Upper lobe of left lung (tissue), 6 donors: ENCODE measurements at regions not wholly inside any gene's neighbourhood (a gene's known extent, or its start where the extent isn't known, plus 50 kb on each side); places are given as distances from the start of the nearest gene placed in this dataset.
A peak's percentile ranks its signal among the peaks of the same experiment; 100 is the strongest.

ENCODE experiments used
- ATAC-seq, 2 donors: fragments of 200-7000 bp; cut with Tn5 transposase; one replicate each; pipeline ENCODE4 v1.9.1; 2022; ENCODE audit warnings: mild to moderate bottlenecking in 2 of 2, moderate library complexity in 2 of 2; ENCODE audit not compliant: low FRiP score in 2 of 2
- DNase-seq, 2 donors: peaks; one replicate each; pipeline ENCODE4 v3.0.0-alpha.2; 2019 to 2020
- H3K27ac ChIP-seq, 4 donors: fragments of 200-600 bp; sonication (generic); one replicate each; pipeline ENCODE4 v1.5.1; 2016 to 2019
- H3K27me3 ChIP-seq, 4 donors: fragments of 200-600 bp; sonication (generic); one replicate each; pipeline ENCODE4 v1.5.1; 2017 to 2019
- H3K36me3 ChIP-seq, 4 donors: fragments of 200-600 bp; sonication (generic); one replicate each; pipeline ENCODE4 v1.5.1; 2016 to 2019
- H3K4me1 ChIP-seq, 4 donors: fragments of 200-600 bp; sonication (generic); one replicate each; pipeline ENCODE4 v1.5.1; 2018 to 2019
- H3K4me3 ChIP-seq, 4 donors: fragments of 200-600 bp; sonication (generic); one replicate each; pipeline ENCODE4 v1.5.1; 2017 to 2019; ENCODE audit warnings: mild to moderate bottlenecking in 2 of 4, moderate library complexity in 1 of 4
- H3K9me3 ChIP-seq, 4 donors: fragments of 200-600 bp; sonication (generic); one replicate each; pipeline ENCODE4 v1.5.1; 2018 to 2019
- EP300 ChIP-seq, 4 donors: sonication (generic); formaldehyde crosslinking; IDR thresholded peaks; one replicate each; pipeline ENCODE4 v1.5.1; 2017; ENCODE audit warnings: antibody characterized with exemption in 4 of 4, control low read depth in 2 of 4
- POLR2A ChIP-seq, 4 donors: fragments of 450-650 bp; IDR thresholded peaks; one replicate each; pipeline ENCODE4 v1.5.1; 2016 to 2017; ENCODE audit warnings: antibody characterized with exemption in 4 of 4, mild to moderate bottlenecking in 2 of 4
- POLR2AphosphoS5 ChIP-seq, 2 donors: sonication (generic); formaldehyde crosslinking; IDR thresholded peaks; one replicate each; pipeline ENCODE4 v1.5.1; 2017; ENCODE audit warnings: antibody characterized with exemption in 2 of 2
- WGBS, 2 donors: methylation state at CpG; one replicate each; pipeline ENCODE4 v1.1.5; 2017 to 2018; 5-methylcytosine and 5-hydroxymethylcytosine counted together
- TF ChIP-seq, protein P1 (sequence below), 6 experiments: fragments of 450-650 bp in 4 of 6; fragments of 200-600 bp in 2 of 6; sonication (generic) in 2 of 6; IDR thresholded peaks; one replicate each; pipeline ENCODE4 v1.5.1; 2016 to 2019; ENCODE audit warnings: antibody characterized with exemption in 6 of 6
- donor health status: DM: no; HTN: no; CAD: no; lungs with moderate emphysema.
- donor health status: DM: no; HTN: yes; CAD: no; lungs with severe emphysema.

DNA sequence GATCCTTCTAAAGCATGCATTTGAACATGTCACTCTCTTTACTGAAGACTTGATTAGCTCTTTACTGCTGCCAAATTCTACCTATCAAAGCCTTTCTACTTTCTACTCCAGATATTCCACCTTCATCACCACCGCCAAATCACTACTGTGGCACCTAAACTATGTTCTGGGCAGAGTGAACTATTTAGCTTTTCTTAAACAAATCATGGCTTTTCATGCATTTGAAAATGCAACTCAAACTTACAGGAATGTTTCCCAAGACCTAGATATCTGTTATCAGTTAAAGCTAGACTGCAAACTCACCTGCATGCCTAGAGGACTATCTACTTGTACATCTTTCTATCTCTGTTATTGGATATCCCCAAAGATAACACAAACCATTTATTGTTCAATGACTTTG lies 109.3 kb downstream of the MAFB start:
- TF ChIP-seq, protein P1, sequence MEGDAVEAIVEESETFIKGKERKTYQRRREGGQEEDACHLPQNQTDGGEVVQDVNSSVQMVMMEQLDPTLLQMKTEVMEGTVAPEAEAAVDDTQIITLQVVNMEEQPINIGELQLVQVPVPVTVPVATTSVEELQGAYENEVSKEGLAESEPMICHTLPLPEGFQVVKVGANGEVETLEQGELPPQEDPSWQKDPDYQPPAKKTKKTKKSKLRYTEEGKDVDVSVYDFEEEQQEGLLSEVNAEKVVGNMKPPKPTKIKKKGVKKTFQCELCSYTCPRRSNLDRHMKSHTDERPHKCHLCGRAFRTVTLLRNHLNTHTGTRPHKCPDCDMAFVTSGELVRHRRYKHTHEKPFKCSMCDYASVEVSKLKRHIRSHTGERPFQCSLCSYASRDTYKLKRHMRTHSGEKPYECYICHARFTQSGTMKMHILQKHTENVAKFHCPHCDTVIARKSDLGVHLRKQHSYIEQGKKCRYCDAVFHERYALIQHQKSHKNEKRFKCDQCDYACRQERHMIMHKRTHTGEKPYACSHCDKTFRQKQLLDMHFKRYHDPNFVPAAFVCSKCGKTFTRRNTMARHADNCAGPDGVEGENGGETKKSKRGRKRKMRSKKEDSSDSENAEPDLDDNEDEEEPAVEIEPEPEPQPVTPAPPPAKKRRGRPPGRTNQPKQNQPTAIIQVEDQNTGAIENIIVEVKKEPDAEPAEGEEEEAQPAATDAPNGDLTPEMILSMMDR (IDR thresholded peaks at IDR 0.05) = no peak
- TF ChIP-seq POLR2AphosphoS5 (IDR thresholded peaks at IDR 0.05) = no peak
- TF ChIP-seq EP300 (IDR thresholded peaks at IDR 0.05) = no peak
- no peak for TF ChIP-seq POLR2A (IDR thresholded peaks at IDR 0.05)
- Histone ChIP-seq H3K4me1 (peaks cover 6 to 17% (median 10%) of the 10 kb centered on the region in 4 donors), H3K9me3 (no peaks in the 10 kb centered on the region), H3K27me3 (no peaks in the 10 kb centered on the region), H3K27ac (no peak overlapping the region), H3K36me3 (no peaks in the 10 kb centered on the region), H3K4me3 (no peak overlapping the region)
- ATAC-seq (no peak), DNase-seq (no peak)
- 88 to 100% methylated on average over 1 of the region's 1 CpG for WGBS, 2 donors

DNA sequence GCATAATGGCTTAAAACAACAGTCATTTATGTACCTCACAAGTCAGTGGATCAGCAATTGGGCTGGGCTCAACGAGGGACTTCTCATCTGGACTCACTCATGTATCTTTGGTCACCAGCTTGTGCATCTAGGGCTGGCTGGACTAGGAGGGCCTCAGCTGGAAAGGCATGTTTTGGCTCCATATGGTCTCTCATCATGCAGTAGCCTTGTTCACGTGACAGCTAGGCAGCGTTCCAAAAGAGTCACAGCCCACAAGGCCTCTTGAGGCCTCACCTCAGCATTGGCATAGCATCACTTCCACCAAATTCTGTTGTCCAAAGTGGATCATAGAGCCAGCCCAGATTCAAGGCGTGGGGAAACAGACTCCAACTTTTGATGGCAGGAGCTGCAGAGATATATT lies 110.1 kb downstream of the MAFB start:
- H3K36me3 ChIP-seq = no peaks in the 10 kb centered on the region
- TF ChIP-seq POLR2AphosphoS5 (IDR thresholded peaks at IDR 0.05) = no peak
- TF ChIP-seq EP300 (IDR thresholded peaks at IDR 0.05) = no peak
- TF ChIP-seq, protein P1 (IDR thresholded peaks at IDR 0.05) = no peak
- no peak for TF ChIP-seq POLR2A (IDR thresholded peaks at IDR 0.05)
- H3K4me1 ChIP-seq = peaks cover 3 to 15% (median 8%) of the 10 kb centered on the region in 4 donors
- DNase-seq (no peak), ATAC-seq (no peak)
- H3K27ac ChIP-seq = no peak overlapping the region
- 50 to 74% methylated on average over 2 to 4 of the region's 4 CpGs for WGBS, 2 donors
- H3K9me3 ChIP-seq = no peaks in the 10 kb centered on the region
- no peak overlapping the region for H3K4me3 ChIP-seq
- H3K27me3 ChIP-seq = no peaks in the 10 kb centered on the region

DNA sequence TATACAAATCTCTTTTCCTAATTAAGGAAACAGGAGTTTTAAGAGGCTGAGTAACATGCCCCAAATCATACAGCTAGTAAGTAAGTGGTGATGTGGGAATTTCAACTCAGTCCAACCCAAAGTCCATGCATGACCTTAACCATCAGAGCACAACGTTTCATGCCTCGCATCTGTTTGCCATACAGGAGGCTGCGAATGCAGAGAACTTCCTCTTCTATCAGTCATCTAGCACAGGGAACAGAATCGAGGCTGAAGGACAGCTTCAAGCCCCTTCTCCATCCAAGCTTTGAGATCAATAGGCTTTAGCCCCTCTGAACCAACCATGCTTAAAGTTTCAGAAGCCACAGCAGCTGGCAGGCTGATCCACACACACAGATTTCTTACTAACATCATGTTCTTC lies 113.2 kb downstream of the MAFB start:
- no peaks in the 10 kb centered on the region for H3K36me3 ChIP-seq
- no peak for DNase-seq
- no peak for ATAC-seq
- TF ChIP-seq POLR2AphosphoS5 (IDR thresholded peaks at IDR 0.05) (no peak), EP300 (IDR thresholded peaks at IDR 0.05) (no peak), POLR2A (IDR thresholded peaks at IDR 0.05) (no peak)
- TF ChIP-seq, protein P1 (IDR thresholded peaks at IDR 0.05) = no peak
- H3K4me3 ChIP-seq = no peak overlapping the region
- peaks cover 0 to 6% (median 0%) of the 10 kb centered on the region in 4 donors for H3K4me1 ChIP-seq
- no peaks in the 10 kb centered on the region for H3K27me3 ChIP-seq
- WGBS, 2 donors = 29 to 49% methylated on average over 4 of the region's 4 CpGs
- H3K9me3 ChIP-seq = no peaks in the 10 kb centered on the region
- no peak overlapping the region for H3K27ac ChIP-seq

DNA sequence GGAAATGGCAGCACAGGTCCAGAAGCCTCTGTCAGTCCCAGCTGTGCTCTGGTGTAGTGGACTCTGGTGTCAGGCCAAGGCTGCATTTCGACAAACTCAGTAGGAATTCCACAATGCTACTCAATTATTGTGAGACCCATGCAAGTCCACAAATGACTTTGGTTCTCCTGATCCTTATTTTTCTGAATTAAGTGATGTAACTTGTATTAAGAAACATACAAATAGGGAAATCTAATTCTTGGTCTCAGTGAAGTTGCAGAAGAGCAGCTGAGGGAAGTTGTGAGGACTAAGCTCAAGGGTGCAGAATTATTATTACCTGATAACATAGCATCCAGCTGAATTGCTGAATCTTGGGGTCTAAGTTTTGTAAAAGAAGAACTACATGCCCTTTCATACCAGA lies 116.8 kb downstream of the MAFB start:
- TF ChIP-seq EP300 (IDR thresholded peaks at IDR 0.05) (no peak), POLR2A (IDR thresholded peaks at IDR 0.05) (no peak), POLR2AphosphoS5 (IDR thresholded peaks at IDR 0.05) (no peak)
- TF ChIP-seq, protein P1 (IDR thresholded peaks at IDR 0.05) = no peak
- no peaks in the 10 kb centered on the region for H3K9me3 ChIP-seq
- H3K27ac ChIP-seq = peak overlapping the region in 3 of 4 donors; percentile 33 to 63 (median 38)
- peaks cover 0 to 4% (median 0%) of the 10 kb centered on the region in 4 donors for H3K27me3 ChIP-seq
- DNase-seq = no peak
- H3K4me3 ChIP-seq = no peak overlapping the region
- no peaks in the 10 kb centered on the region for H3K36me3 ChIP-seq
- 50 to 81% methylated on average over 1 of the region's 1 CpG for WGBS, 2 donors
- peaks cover 0 to 6% (median 0%) of the 10 kb centered on the region in 4 donors for H3K4me1 ChIP-seq
- ATAC-seq = peak in 1 of 2 donors; percentile 38

DNA sequence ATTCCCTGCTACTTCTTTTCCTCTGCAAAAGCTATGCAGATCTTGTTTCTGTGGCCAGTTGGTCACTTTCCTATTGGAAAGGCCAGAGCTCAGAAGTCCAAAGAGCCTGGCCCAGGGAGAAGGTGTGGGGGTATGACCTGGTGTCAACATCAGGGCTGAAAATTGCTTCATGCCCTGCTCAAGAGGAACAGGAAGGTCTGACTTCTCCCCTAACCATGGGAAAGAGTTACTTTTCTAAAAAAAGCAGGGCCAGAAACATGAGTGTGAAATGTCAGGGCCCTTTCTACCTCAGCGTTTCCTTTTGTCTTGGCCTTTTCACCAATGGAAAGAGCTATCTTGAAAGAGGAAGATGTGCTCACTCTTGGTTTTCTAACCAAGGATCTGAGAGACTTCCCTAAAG lies 117.4 kb downstream of the MAFB start:
- no peaks in the 10 kb centered on the region for H3K9me3 ChIP-seq
- WGBS, 2 donors = 61 to 82% methylated on average over 1 of the region's 1 CpG
- DNase-seq (peak in 1 of 2 donors; percentile 40), ATAC-seq (peak; percentile 78 to 81)
- no peak for TF ChIP-seq EP300 (IDR thresholded peaks at IDR 0.05)
- no peak for TF ChIP-seq POLR2A (IDR thresholded peaks at IDR 0.05)
- TF ChIP-seq POLR2AphosphoS5 (IDR thresholded peaks at IDR 0.05) = no peak
- H3K4me3 ChIP-seq = no peak overlapping the region
- peak overlapping the region in 3 of 4 donors; percentile 33 to 63 (median 38) for H3K27ac ChIP-seq
- no peaks in the 10 kb centered on the region for H3K36me3 ChIP-seq
- H3K4me1 ChIP-seq = peaks cover 0 to 6% (median 0%) of the 10 kb centered on the region in 4 donors
- peaks cover 0 to 4% (median 0%) of the 10 kb centered on the region in 4 donors for H3K27me3 ChIP-seq
